ENCODE measurements at regions not wholly inside any gene's neighbourhood (a gene's known extent, or its start where the extent isn't known, plus 50 kb on each side); places are given as distances from the start of the nearest gene placed in this dataset.

- no peak overlapping the region for H3K4me3 ChIP-seq
- no peak for FAIRE-seq
- no peak for TF ChIP-seq ATF2 (IDR thresholded peaks at IDR 0.05; ENCODE audit: low read length)
- TF ChIP-seq EGR1 (IDR thresholded peaks at IDR 0.05; ENCODE audit: borderline replicate concordance in 1 of 2, low read depth in 2 of 2, low read length in 2 of 2): no peak
- no peak for TF ChIP-seq POU2F2 (IDR thresholded peaks at IDR 0.05; ENCODE audit: borderline replicate concordance, low read depth, low read length)
- TF ChIP-seq HDAC2 (IDR thresholded peaks at IDR 0.05): no peak
- TF ChIP-seq SUZ12 (IDR thresholded peaks at IDR 0.05; ENCODE audit: unreplicated experiment): no peak
- TF ChIP-seq SMC3 (IDR thresholded peaks at IDR 0.05; ENCODE audit: borderline replicate concordance, low read length): no peak
- no peak for TF ChIP-seq SUPT20H (IDR thresholded peaks at IDR 0.05; ENCODE audit: borderline replicate concordance, control insufficient read depth, low read depth, low read length)
- no peak for TF ChIP-seq NR2C1 (IDR thresholded peaks at IDR 0.05)
- TF ChIP-seq MTA2 (IDR thresholded peaks at IDR 0.05; ENCODE audit: low read depth): no peak
- no peak for TF ChIP-seq MEF2B (IDR thresholded peaks at IDR 0.05; ENCODE audit: partially characterized antibody, poor library complexity, severe bottlenecking)
- POLR2A ChIA-PET: no interaction called here
- RAD21 ChIA-PET (ENCODE audit: unreplicated experiment): no interaction called here
- H3K27ac ChIP-seq (ENCODE audit: control insufficient read depth, insufficient read depth): no peak overlapping the region
- no peaks in the 10 kb centered on the region for H4K20me1 ChIP-seq (ENCODE audit: control insufficient read depth, insufficient read depth)
- no peaks in the 10 kb centered on the region for H3K9me3 ChIP-seq (replicated peaks; ENCODE audit: control insufficient read depth, insufficient read depth, low read length)
- no peak overlapping the region for H2AFZ ChIP-seq (ENCODE audit: control insufficient read depth, low read depth, low read length)
- no peak for ATAC-seq
- H3K79me2 ChIP-seq (ENCODE audit: control insufficient read depth, insufficient read depth, low read length): no peaks in the 10 kb centered on the region
- H3K4me1 ChIP-seq (ENCODE audit: control insufficient read depth, insufficient read depth, low read length): no peaks in the 10 kb centered on the region
- no peaks in the 10 kb centered on the region for H3K27me3 ChIP-seq (replicated peaks in 1 of 2; ENCODE audit: control insufficient read depth in 2 of 2, insufficient read depth in 2 of 2, low read length in 1 of 2)
- no peak overlapping the region for H3K4me2 ChIP-seq (ENCODE audit: control insufficient read depth, insufficient read depth)
- BruUV-seq (replicated peaks): no TSS peak
- no peak for DNase-seq (ENCODE audit: low read depth, low spot score)
- in situ Hi-C loops (cut with MboI): no loop called here
- CTCF ChIA-PET: no interaction called here
- WGBS (ENCODE audit: insufficient coverage, insufficient replicate concordance, low lambda C conversion rate, missing lambda C conversion rate): 30% methylated on average over 5 of the region's 5 CpGs
- intact Hi-C loops (cut with micrococcal nuclease; ENCODE audit: unreplicated experiment): no loop called here
- H3K36me3 ChIP-seq (ENCODE audit: control insufficient read depth in 2 of 2, insufficient read depth in 2 of 2, low read length in 1 of 2): no peaks in the 10 kb centered on the region
- H3K9ac ChIP-seq (ENCODE audit: control insufficient read depth, insufficient read depth, low read length): no peak overlapping the region
- SMC1A ChIA-PET (ENCODE audit: uncharacterized antibody, unreplicated experiment): no interaction called here
These were observed 439.4 kb upstream of the KLHL4 start for GRCh38 chrX:87078231-87078630.
